ENCODE measurements at regions not wholly inside any gene's neighbourhood (a gene's known extent, or its start where the extent isn't known, plus 50 kb on each side); places are given as distances from the start of the nearest gene placed in this dataset.
"Not testable (repeated sequence)": the region's sequence is repeated elsewhere in the genome, so short reads cannot be mapped to it uniquely, and the experiment has no call there.

- DNase-seq = peak; percentile 8
Measured at GRCh38 chr5:23994581-23995370, 487.4 kb downstream of the PRDM9 start.

DNA sequence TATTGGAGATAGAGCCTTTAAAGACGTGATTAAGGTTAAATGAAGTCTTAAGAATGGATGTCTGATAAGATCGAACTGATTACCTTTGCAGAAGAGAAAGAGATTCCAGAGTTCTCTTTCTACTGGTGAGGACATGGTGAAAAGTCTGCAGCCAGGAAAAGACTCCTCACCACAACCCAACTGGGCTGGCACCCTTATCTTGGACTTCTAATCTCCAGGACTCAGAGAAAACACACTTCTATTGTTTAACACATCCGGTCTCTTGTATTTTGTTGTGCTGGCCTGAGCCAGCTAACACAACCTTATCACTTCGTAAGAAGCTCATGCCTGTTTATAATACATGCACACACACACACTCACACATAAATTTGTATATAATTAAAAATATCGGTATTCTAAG, 489.1 kb downstream of the PRDM9 start:
- DNase-seq = no peak

GRCh38 chr5:24005384-24005783, 498.0 kb downstream of the PRDM9 start:
- DNase-seq = peak; percentile 11

- DNase-seq = not testable (repeated sequence)
Measured at GRCh38 chr5:24017710-24018109, 510.3 kb downstream of the PRDM9 start.

- no peak for DNase-seq
Measured at GRCh38 chr5:24026288-24026687, 518.9 kb downstream of the PRDM9 start.

GRCh38 chr5:24042688-24043087, 535.3 kb downstream of the PRDM9 start:
- DNase-seq = no peak

GRCh38 chr5:24045046-24045445, 537.6 kb downstream of the PRDM9 start:
- DNase-seq = peak; percentile 52

DNA sequence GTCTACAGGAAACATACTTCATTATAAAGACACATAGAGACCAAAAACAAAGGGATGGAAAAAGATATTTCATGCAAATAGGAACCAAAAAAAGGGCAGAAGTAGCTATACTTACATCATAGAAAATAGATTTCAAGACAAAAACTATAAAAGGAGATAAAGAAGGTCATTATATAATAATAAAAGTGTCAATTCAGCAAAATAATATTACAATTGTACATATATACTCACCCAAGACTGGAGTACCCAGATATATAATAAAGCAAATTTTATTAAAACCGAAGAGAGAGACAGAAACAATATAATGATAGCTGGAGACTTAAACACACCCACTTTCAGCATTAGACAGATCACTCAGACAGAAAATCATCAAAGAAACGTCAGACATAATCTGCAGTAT, 546.3 kb downstream of the PRDM9 start:
- no peak for DNase-seq

DNA sequence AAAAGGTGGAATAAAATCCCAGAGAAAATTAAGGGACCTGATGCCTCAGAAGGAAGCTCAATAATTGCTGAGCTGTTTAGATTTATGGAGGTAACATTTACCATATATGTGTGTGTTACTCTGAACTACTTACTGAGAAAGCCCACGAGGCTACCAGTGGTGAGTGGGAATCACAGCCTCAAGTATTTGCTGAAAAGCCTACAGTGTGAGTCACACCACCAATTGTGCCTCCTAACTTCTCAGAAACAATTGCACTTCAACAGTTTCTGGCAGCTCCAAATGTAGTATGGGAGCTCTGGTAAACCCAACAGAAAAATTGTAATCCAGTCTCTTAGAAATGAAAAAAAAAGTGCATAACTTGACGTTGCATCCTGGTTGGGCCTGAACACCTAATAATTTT, 551.6 kb downstream of the PRDM9 start:
- DNase-seq = no peak

GRCh38 chr5:24059716-24060115, 552.3 kb downstream of the PRDM9 start:
- no peak for DNase-seq

DNA sequence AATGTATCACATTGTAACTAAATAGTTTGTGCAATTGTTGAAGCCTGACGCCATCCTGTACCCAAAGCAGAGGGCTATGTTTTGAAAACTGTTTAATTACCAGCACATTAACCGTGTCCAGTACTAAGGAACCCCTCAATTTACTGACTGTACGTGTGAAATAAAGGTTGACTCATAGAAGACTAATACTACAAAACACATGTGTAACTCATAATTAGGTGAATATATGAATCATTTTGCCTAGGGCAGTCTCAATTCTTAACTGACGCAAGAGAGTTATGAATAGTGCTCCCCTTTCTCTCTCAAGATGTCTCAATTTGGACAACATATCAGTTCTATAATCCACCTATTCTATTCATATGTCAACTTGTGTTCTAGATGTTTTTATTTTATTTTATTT, 558.4 kb downstream of the PRDM9 start:
- DNase-seq = no peak

DNA sequence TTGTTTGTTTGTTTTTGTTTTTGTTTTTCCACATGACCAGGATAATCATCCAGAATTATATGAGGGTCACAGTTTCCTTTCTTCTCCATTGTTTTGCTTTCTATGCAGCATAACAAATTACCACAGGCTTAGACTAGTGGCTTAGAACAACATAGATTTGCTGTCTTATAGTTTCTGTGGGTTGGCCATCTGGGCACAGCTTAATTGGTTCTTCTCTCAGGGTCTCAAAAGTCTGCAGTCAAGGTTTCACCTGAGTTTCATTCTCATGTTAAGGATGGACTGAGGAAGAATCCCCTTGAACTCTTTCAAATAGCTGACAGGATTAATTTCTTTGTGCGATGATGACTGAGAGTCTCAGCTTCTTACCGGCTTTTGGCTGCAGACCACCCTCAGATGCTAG, 559.8 kb downstream of the PRDM9 start:
- DNase-seq = no peak

GRCh38 chr5:24068524-24068923, 561.1 kb downstream of the PRDM9 start:
- no peak for DNase-seq

- no peak for DNase-seq
Measured at GRCh38 chr5:24073107-24073506, 565.7 kb downstream of the PRDM9 start.

- peak; percentile 98 for DNase-seq
Measured at GRCh38 chr5:24080046-24080445, 564.7 kb downstream of the CDH10 start.

DNA sequence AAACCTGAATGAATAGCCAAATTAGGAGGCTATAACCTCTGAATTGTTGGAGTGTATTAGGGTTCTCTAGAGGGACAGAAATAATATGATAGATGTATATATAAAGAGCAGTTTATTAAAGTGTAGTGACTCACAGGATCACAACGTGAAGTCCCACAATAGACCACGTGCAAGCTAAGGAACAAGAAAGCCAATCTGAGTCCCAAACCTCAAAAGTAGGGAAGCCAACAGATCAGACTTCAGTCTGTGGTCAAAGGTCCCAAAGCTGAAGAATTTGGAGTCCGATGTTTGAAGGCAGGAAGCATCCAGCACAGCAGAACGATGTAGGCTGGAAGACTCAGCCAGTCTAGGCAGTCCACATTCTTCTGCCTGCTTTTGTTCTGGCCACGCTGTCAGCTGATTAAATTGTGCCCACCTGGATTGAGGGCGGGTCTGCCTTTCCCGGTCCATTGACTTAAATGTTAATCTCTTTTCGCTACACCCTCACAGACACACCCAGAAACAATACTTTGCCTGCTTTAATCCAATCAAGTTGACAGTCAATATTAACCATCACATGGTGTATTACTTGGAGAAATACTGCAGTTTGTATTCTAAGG, 550.6 kb downstream of the CDH10 start:
- no peak for DNase-seq

DNA sequence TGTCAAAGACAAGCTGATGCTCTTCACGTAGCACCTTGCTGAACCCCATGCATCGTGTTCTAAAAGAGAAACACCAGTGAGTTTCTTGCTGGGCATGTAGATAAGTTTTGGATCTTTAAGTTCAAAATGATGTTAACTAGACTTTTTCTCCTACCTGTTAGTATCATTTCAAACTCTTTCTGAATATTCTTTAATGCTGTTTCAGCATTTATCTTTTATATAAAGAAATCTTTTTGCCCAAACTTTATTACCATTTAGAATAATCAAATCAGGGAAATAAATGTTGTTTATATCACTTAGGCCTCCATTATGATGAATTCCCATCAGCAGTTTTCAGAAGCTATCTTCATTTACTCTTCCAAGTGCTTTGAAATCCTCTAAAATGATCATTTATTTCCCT, 542.8 kb downstream of the CDH10 start:
- no peak for DNase-seq

- no peak for DNase-seq
Measured at GRCh38 chr5:24103451-24104023, 541.2 kb downstream of the CDH10 start.

GRCh38 chr5:24110004-24110615, 534.7 kb downstream of the CDH10 start:
- DNase-seq = peak; percentile 69

DNA sequence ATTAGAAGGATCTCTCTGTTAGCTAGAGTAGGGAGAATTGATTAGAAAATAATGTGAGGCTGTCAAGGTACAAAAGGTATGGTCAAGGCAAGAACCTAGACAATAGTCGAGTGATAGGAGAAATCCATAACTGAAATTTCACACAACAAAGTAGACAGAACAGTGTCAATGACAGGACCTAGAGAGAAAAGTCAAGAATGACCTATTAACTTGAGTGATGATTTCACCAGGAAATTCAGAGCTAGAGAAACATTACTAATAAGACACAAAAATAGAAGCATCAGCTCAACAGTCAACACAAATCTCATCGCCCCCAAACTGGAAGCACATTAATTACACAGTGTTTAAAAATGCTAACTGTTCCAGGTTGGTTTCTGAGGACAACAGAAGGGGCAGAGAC, 532.4 kb downstream of the CDH10 start:
- no peak for DNase-seq

DNA sequence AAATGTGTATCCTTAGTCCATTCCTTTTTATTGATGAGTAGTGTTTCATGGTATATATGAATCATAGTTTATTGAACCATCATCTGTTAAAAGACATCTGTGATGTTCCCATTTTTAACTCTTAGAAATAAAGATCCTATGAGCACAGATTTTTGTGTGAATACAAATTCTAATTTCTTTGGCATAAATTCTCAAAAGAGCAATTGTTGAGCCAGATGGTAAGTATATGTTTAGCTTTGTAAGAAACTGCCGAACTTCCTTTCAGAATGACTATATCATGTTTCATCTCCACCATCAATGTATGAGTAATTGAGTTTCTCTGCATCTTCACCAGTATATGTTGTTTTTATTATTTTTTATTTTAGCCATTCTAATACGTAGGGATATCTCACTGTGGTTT, 526.4 kb downstream of the CDH10 start:
- DNase-seq = no peak

GRCh38 chr5:24135536-24135935, 509.2 kb downstream of the CDH10 start:
- no peak for DNase-seq

- no peak for DNase-seq
Measured at GRCh38 chr5:24141046-24141445, 503.7 kb downstream of the CDH10 start.

DNA sequence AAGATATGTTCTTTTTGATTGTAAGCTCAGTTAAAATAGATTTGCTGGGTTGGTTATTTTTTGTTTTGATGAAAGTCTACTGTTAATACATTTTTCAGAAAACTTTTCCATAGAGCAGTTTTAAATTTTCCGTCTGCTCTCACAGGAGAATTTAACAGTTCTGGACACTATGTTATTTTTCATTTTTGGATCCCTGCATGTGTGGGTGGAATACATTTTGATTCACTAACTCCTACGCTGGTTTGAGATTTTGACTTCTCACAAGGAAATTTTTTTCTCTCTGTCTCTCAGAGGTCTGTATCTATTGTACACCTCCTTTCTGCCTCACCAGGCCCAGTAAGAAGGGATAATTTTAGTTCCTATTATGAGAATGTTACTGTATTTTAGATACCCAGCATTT, 502.4 kb downstream of the CDH10 start:
- no peak for DNase-seq

Data from NCI-H446 treated with DMSO at 0.1 percent for 48 hours (cell line).